Spinal cord (tissue), 9 donors: ENCODE measurements at regions not wholly inside any gene's neighbourhood (a gene's known extent, or its start where the extent isn't known, plus 50 kb on each side); places are given as distances from the start of the nearest gene placed in this dataset.
A peak's percentile ranks its signal among the peaks of the same experiment; 100 is the strongest.
"Not testable (repeated sequence)": the region's sequence is repeated elsewhere in the genome, so short reads cannot be mapped to it uniquely, and the experiment has no call there.

Experiments
- DNase-seq, 6 donors: peaks; one replicate each; pipeline versions ENCODE4 v3.0.0 to v3.0.0-alpha.2; 2013 to 2015; ENCODE audit warnings: low spot score in 6 of 6, low read depth in 4 of 6
- H3K27ac ChIP-seq: one replicate; pipeline ENCODE4 v1.5.1; 2013; ENCODE audit warnings: low read depth, low read length, control low read depth
- H3K27me3 ChIP-seq: one replicate; pipeline ENCODE4 v1.6.1; 2013; ENCODE audit warnings: low read length; ENCODE audit not compliant: control insufficient read depth, insufficient read depth
- H3K36me3 ChIP-seq: one replicate; pipeline ENCODE4 v1.6.1; 2013; ENCODE audit warnings: low read length; ENCODE audit not compliant: control insufficient read depth, insufficient read depth
- H3K4me1 ChIP-seq: one replicate; pipeline ENCODE4 v1.6.1; 2013; ENCODE audit warnings: low read length; ENCODE audit not compliant: control insufficient read depth, insufficient read depth
- H3K4me3 ChIP-seq: one replicate; pipeline ENCODE4 v1.5.1; 2013; ENCODE audit warnings: low read depth, low read length, control low read depth
- H3K9me3 ChIP-seq: one replicate; pipeline ENCODE4 v1.6.1; 2013; ENCODE audit warnings: low read length; ENCODE audit not compliant: control insufficient read depth, insufficient read depth
- WGBS: methylation state at CpG from one replicate; pipeline ENCODE4 v1.1.5; 2013; ENCODE audit warnings: missing lambda C conversion rate; ENCODE audit not compliant: insufficient coverage; 5-methylcytosine and 5-hydroxymethylcytosine counted together
- donor health status: healthy.

DNA sequence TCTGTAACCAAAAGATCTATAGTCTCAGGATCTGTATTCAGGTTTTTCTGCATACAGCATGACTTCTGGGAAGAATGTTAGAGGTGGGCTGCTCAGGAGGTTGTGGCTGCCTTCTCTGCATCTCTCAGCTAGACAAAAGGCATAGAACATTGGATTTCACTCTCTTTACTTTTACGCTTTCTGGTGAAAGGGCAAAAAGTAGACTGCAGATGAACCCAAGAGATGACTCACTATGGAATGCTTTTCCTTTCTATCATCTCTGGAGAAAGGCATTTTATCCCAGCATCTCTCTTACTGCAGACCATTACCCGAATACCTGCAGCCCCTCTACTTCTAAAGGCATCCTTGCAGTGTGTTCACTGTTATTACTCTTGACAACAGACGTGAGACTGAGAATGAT is 222.2 kb downstream of the WNT5A start:
- Histone ChIP-seq H3K9me3 (no peaks in the 10 kb centered on the region), H3K4me3 (no peak overlapping the region), H3K27ac (no peak overlapping the region), H3K27me3 (no peaks in the 10 kb centered on the region), H3K36me3 (no peaks in the 10 kb centered on the region), H3K4me1 (no peaks in the 10 kb centered on the region)
- WGBS, result 100% methylated on average over 1 of the region's 3 CpGs
- no peak for DNase-seq

DNA sequence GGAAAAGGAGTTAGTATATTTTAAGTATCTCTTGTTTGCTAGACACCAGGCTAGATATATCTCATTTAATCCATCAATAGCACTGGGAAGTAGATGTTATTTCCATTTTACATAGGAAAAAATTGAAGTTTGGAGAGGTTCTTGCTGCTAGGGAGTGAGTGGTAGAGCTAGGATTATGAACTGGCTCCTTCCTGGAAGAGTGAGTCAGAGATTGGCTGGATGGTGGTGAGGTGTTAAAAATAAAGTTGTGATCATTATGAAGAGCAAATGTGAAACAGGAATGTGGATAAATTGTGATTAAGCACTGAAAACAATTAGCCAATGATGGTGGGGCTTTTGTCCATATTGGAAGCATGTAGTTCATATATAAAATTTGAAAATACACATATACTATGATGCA is 234.2 kb downstream of the WNT5A start:
- Histone ChIP-seq H3K4me1 (no peaks in the 10 kb centered on the region), H3K9me3 (peaks cover 2% of the 10 kb centered on the region), H3K4me3 (no peak overlapping the region), H3K27ac (no peak overlapping the region), H3K36me3 (no peaks in the 10 kb centered on the region), H3K27me3 (no peaks in the 10 kb centered on the region)
- DNase-seq, result no peak

- not testable (repeated sequence) for H3K27me3 ChIP-seq, H3K4me3 ChIP-seq, H3K27ac ChIP-seq, DNase-seq, H3K36me3 ChIP-seq, H3K9me3 ChIP-seq, H3K4me1 ChIP-seq
- 88% methylated on average over 1 of the region's 6 CpGs for WGBS
Observed at GRCh38 chr3:55249156-55249555, 237.9 kb downstream of the WNT5A start.

- Histone ChIP-seq H3K36me3 (no peaks in the 10 kb centered on the region), H3K4me1 (no peaks in the 10 kb centered on the region), H3K4me3 (no peak overlapping the region), H3K27ac (no peak overlapping the region), H3K27me3 (no peaks in the 10 kb centered on the region), H3K9me3 (peaks cover 2% of the 10 kb centered on the region)
- DNase-seq, result no peak
- WGBS, result 83% methylated on average over 1 of the region's 3 CpGs
Observed at GRCh38 chr3:55247666-55248065, 239.4 kb downstream of the WNT5A start.

DNA sequence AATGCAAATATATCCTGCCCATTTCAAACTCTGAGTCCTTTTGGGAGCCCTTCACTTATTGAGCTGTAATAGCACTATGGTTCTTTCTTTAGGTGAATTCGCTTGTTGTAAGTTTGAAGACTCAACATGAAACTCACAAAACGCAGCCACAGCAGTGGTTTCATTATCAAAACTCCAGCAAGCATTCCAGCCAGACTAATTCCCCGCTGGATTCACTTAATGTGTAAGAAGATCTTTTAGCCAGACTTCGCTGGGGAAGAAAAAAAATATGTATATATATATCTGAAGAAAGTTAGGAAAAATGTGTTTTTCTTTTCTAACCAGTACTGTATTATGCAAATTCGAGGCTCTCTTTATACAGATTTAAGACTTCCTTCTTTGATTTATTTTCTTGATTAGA is 241.1 kb downstream of the WNT5A start:
- peak in 1 of 6 donors; percentile 28 for DNase-seq
- H3K4me3 ChIP-seq, result no peak overlapping the region
- no peaks in the 10 kb centered on the region for H3K36me3 ChIP-seq
- WGBS, result no CpG with 5 or more reads among the region's 5 CpGs
- no peaks in the 10 kb centered on the region for H3K4me1 ChIP-seq
- peaks cover 2% of the 10 kb centered on the region for H3K9me3 ChIP-seq
- H3K27me3 ChIP-seq, result no peaks in the 10 kb centered on the region
- H3K27ac ChIP-seq, result no peak overlapping the region

- Histone ChIP-seq H3K27ac (no peak overlapping the region), H3K4me1 (no peaks in the 10 kb centered on the region), H3K36me3 (no peaks in the 10 kb centered on the region), H3K27me3 (no peaks in the 10 kb centered on the region), H3K4me3 (no peak overlapping the region), H3K9me3 (peaks cover 2% of the 10 kb centered on the region)
- DNase-seq, result no peak
- 67% methylated on average over 2 of the region's 2 CpGs for WGBS
Observed at GRCh38 chr3:55245351-55245750, 241.8 kb downstream of the WNT5A start.

GRCh38 chr3:55244247-55244646 is 242.9 kb downstream of the WNT5A start:
- H3K27ac ChIP-seq, result no peak overlapping the region
- no peaks in the 10 kb centered on the region for H3K9me3 ChIP-seq
- 60% methylated on average over 1 of the region's 1 CpG for WGBS

DNA sequence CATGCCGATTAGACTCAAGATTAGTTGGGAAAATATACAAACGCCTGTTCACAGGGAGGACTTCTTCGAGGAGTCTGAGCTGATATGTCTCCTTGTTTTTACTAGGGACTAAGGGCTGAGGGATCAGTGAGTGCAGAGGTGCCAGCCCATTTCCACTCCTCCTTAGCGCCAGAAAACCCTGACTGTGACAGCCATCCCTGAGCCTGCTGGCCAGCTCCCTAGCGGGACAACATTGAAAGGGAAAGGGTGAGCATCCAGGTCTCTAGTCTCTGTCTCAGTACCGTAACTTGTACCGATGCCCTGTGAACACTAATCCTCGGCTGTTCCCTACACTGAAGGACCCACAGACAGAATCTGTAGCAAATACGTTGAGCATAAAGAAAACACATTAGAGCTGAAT is 243.4 kb downstream of the WNT5A start:
- no peaks in the 10 kb centered on the region for H3K27me3 ChIP-seq
- H3K36me3 ChIP-seq, result no peaks in the 10 kb centered on the region
- H3K4me1 ChIP-seq, result no peaks in the 10 kb centered on the region
- 71% methylated on average over 4 of the region's 9 CpGs for WGBS
- H3K4me3 ChIP-seq, result no peak overlapping the region
- H3K9me3 ChIP-seq, result no peaks in the 10 kb centered on the region
- no peak overlapping the region for H3K27ac ChIP-seq
- no peak for DNase-seq

More at GRCh38 chr3:55244247-55244646, 242.9 kb downstream of the WNT5A start:
- Histone ChIP-seq H3K36me3 (no peaks in the 10 kb centered on the region), H3K4me3 (no peak overlapping the region), H3K27me3 (no peaks in the 10 kb centered on the region), H3K4me1 (no peaks in the 10 kb centered on the region)
- DNase-seq, result no peak

DNA sequence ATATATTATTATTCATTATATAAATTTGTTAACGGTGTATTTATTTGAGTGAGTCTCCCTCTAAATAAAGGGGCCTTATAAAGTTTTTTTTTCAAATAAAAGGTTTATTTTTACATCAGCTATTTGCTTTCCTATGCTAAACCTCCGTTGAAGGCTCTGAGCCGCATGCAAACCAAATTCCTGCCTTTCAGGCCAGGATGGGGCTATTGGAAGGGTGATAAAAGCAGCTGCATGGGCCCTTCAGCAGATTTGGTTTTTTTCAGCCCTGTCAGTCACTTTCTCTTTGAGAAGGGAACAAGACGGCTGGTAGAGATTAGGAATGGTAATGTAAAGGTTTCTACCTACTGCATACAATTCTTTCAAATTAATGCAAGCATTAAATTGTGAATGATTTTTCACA is 244.2 kb downstream of the WNT5A start:
- Histone ChIP-seq H3K36me3 (no peaks in the 10 kb centered on the region), H3K4me1 (no peaks in the 10 kb centered on the region), H3K4me3 (no peak overlapping the region), H3K27ac (no peak overlapping the region), H3K27me3 (no peaks in the 10 kb centered on the region), H3K9me3 (no peaks in the 10 kb centered on the region)
- WGBS, result 69% methylated on average over 2 of the region's 4 CpGs
- DNase-seq, result no peak

GRCh38 chr3:55241098-55241497 is 246.0 kb downstream of the WNT5A start:
- Histone ChIP-seq H3K27ac (no peak overlapping the region), H3K9me3 (no peaks in the 10 kb centered on the region), H3K27me3 (no peaks in the 10 kb centered on the region), H3K4me3 (no peak overlapping the region), H3K36me3 (no peaks in the 10 kb centered on the region), H3K4me1 (no peaks in the 10 kb centered on the region)
- WGBS, result 92% methylated on average over 1 of the region's 3 CpGs
- DNase-seq, result no peak
